PC-9 (cell line): ENCODE measurements at regions not wholly inside any gene's neighbourhood (a gene's known extent, or its start where the extent isn't known, plus 50 kb on each side); places are given as distances from the start of the nearest gene placed in this dataset.

Experiments
- CTCF ChIP-seq: fragments of 200-600 bp; sonication (generic); conservative IDR thresholded peaks from 2 replicates; pipeline ENCODE4 v1.6.1; 2017; ENCODE audit warnings: mixed run types, antibody characterized with exemption, mild to moderate bottlenecking, moderate library complexity
- EZH2 ChIP-seq: fragments of 200-600 bp; sonication (generic); IDR thresholded peaks from 2 replicates; pipeline ENCODE4 v1.8.0; 2017; ENCODE audit warnings: antibody characterized with exemption, low read depth

GRCh38 chr3:156606729-156607128 is 51.8 kb upstream of the SSR3 start:
- TF ChIP-seq CTCF, result no peak
- no peak for TF ChIP-seq EZH2
